ENCODE measurements at regions not wholly inside any gene's neighbourhood (a gene's known extent, or its start where the extent isn't known, plus 50 kb on each side); places are given as distances from the start of the nearest gene placed in this dataset.

DNA sequence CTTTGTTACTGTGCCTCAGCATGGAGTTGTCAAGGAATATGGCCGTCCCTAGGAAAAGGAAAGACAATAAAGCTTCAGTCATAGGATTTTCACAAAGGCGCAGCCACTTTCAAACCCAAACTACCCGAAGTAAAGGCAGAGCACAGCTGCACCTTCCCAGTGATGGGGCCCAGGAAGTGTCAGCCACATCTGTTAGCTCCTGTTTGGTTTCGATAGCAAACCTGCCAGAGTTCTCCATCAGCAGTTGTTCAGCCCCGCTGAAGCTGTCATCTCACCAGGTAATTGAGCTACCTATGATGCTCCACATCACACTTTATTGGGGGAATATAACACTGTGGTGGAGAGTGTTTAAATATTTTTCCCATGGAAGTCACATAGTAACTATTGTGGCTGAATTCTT, 80.7 kb downstream of the LRATD1 start:
- FAIRE-seq, result no peak
- no peak for DNase-seq (ENCODE audit: insufficient read length, low spot score)

DNA sequence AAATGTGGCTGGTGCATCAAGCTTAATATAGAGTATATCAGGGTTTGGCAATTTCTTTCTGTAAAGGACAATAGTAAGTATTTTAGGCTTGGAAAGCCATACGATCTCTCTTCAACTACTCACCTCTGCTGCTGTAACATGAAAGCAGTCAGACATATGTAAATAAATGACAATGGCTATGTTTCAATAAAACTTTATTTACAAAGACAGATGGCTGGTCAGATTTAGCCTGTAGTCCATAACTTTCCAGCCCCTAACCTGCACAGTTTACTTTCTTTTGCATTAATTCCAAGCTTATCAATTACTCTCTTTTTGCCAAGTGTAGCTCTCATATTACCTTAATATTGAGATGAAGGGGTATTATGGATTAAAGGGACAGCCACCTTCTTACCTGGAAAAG, 83.1 kb downstream of the LRATD1 start:
- DNase-seq (ENCODE audit: insufficient read length, low spot score) (no peak), FAIRE-seq (no peak)
- TF ChIP-seq, protein P1, sequence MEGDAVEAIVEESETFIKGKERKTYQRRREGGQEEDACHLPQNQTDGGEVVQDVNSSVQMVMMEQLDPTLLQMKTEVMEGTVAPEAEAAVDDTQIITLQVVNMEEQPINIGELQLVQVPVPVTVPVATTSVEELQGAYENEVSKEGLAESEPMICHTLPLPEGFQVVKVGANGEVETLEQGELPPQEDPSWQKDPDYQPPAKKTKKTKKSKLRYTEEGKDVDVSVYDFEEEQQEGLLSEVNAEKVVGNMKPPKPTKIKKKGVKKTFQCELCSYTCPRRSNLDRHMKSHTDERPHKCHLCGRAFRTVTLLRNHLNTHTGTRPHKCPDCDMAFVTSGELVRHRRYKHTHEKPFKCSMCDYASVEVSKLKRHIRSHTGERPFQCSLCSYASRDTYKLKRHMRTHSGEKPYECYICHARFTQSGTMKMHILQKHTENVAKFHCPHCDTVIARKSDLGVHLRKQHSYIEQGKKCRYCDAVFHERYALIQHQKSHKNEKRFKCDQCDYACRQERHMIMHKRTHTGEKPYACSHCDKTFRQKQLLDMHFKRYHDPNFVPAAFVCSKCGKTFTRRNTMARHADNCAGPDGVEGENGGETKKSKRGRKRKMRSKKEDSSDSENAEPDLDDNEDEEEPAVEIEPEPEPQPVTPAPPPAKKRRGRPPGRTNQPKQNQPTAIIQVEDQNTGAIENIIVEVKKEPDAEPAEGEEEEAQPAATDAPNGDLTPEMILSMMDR (IDR thresholded peaks at IDR 0.05; ENCODE audit: insufficient read depth, missing control alignments), result no peak

More for the DNA sequence above, 80.7 kb downstream of the LRATD1 start:
- TF ChIP-seq, protein P1 (IDR thresholded peaks at IDR 0.05; ENCODE audit: insufficient read depth, missing control alignments), result no peak

DNA sequence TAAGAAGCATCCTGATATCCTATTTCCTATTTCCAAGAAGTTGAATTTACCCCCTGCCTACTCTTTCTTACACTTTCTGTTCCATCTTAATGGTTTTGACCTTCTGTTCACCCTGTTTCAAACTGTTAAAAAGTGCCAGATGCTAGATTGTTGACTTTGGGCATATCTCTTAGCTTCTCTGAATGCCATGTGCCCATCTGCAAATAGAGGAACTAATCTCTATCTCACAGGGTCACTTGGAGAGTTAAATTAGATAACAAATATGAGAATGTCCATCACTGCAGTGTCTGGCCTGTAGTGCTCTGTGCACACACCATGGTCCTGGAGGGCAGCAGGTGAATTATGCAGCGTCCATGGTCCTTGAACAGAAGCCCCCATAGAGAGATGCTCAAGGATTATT, 83.8 kb downstream of the LRATD1 start:
- no peak for FAIRE-seq
- no peak for DNase-seq (ENCODE audit: insufficient read length, low spot score)
- TF ChIP-seq, protein P1 (IDR thresholded peaks at IDR 0.05; ENCODE audit: insufficient read depth, missing control alignments), result no peak

DNA sequence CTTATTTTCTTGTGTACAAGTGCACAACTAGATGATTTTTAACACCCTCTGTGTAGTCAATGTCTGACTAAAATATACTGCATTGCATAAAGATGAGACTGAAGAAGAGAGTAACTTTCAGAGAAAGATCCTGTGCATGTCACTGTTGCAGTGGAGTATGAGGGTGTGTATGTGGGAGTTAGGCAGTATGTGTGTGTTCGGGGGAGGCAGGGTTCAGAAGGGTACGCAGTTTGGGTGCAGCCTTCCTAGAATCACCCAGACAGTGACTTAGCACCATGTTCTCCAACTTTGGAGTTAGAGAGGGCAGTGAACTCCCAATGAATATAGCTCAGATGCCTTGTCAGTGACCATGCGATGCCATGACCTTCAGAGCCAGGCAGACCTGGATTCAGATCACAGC, 84.6 kb downstream of the LRATD1 start:
- FAIRE-seq (no peak), DNase-seq (ENCODE audit: insufficient read length, low spot score) (no peak)
- TF ChIP-seq, protein P1 (IDR thresholded peaks at IDR 0.05; ENCODE audit: insufficient read depth, missing control alignments), result no peak

DNA sequence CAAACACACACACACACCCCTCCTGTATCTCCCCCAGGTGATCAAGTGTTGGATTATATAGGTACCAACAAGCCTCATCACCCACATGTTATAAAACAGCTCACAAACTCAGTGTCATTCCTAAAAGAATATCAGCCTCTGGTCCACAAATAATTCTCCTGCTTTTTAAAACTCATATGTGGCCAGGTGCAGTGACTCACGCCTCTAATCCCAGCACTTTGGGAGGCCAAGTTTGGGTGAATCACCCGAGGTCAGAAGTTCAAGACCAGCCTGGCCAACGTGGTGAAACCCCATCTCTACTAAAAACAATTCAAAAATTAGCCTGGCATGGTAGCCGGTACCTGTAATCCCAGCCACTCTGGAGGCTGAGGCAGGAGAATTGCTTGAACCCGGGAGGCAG, 87.8 kb downstream of the LRATD1 start:
- FAIRE-seq, result no peak
- no peak for DNase-seq (ENCODE audit: insufficient read length, low spot score)
- TF ChIP-seq, protein P1 (IDR thresholded peaks at IDR 0.05; ENCODE audit: insufficient read depth, missing control alignments), result no peak

DNA sequence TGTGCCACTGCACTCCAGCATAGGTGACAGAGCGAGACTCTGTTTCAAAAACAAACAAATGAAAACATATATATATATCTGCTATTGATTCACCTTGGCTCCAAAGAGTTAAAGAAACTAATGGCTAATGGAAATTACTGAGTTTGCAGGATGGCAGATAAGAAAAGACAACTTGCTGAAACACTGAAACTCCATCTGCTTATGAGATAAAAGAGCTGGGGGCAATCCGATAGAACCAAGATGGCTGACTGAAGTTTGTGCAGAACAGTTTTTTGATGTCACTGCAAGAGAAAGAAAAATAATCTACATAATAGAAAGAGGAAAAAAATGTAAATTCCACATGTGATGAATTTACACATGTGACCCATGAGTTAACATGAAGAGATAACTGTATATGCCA, 88.2 kb downstream of the LRATD1 start:
- TF ChIP-seq, protein P1 (IDR thresholded peaks at IDR 0.05; ENCODE audit: insufficient read depth, missing control alignments), result no peak
- DNase-seq (ENCODE audit: insufficient read length, low spot score), result no peak
- no peak for FAIRE-seq

DNA sequence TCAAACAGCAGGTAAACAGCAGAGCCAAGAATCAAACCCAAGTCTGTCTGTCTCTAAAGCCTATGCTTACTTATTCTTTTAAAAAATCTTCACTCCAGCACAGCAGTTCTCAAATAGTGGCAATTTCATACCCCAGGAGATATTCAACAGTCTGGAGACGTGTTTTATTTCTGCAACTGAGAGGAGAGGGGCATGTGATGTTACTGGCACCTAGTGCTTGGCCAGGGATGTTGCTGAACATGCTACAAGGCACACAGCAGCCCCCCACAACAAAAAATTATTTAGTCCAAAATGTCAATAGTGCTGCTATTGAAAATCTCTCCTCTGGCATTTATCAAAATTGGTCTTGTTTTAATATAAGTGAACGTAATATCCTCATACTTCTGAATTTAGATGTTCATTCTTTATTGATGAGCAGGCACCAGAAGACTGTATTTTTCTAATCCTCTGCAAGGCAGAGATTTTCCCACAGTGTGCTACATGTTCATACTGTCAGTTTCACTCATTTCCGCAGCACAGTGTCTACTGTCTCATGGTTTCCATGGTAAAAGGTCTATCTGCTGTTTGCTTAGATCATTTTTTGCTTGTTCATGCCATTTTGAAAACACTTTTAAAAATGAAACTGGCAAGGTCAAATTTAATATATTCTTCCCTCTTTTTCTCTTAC, 90.5 kb downstream of the LRATD1 start:
- no peak for FAIRE-seq
- TF ChIP-seq, protein P1 (IDR thresholded peaks at IDR 0.05; ENCODE audit: insufficient read depth, missing control alignments), result no peak
- DNase-seq (ENCODE audit: insufficient read length, low spot score), result no peak

All from D721Med (cell line).